Left cardiac atrium (tissue), 4 donors: ENCODE measurements at regions not wholly inside any gene's neighbourhood (a gene's known extent, or its start where the extent isn't known, plus 50 kb on each side); places are given as distances from the start of the nearest gene placed in this dataset.

ENCODE experiments used
- ATAC-seq, 2 donors: fragments of 200-7000 bp; cut with Tn5 transposase; one replicate each; pipeline ENCODE4 v1.9.1; 2020; ENCODE audit warnings: mild to moderate bottlenecking in 2 of 2, moderate library complexity in 2 of 2
- DNase-seq: peaks from one replicate; pipeline ENCODE4 v3.0.0-alpha.2; 2020
- intact Hi-C, 2 donors: fragments of 100-400 bp; cut with DNase I; formaldehyde crosslinking; loops; one replicate each; pipeline versions ENCODE4 v1.14.1 to v1.15.1; 2022 to 2023
- donor health status: DM: no; HTN: yes; CAD: no.
- donor health status: DM: no; HTN: yes; CAD: no; lungs with severe emphysema.
- donor health status: DM: yes; HTN: yes; CAD: no.
- donor health status: Dilated cardiomyopathy.

- intact Hi-C loops: no loop called here
- no peak for DNase-seq
- ATAC-seq: no peak
These were observed 83.6 kb downstream of the HPGD start for GRCh38 chr4:174438711-174439110.

GRCh38 chr4:174437749-174438148 is 84.5 kb downstream of the HPGD start:
- no peak for ATAC-seq
- intact Hi-C loops: no loop called here
- DNase-seq: no peak

- DNase-seq (no peak), ATAC-seq (peak in 1 of 2 donors; percentile 60)
- intact Hi-C loops: no loop called here
These were observed 85.0 kb downstream of the HPGD start for GRCh38 chr4:174437324-174437723.

GRCh38 chr4:174436377-174436776 is 85.9 kb downstream of the HPGD start:
- ATAC-seq (no peak), DNase-seq (no peak)
- intact Hi-C loops: no loop called here

DNA sequence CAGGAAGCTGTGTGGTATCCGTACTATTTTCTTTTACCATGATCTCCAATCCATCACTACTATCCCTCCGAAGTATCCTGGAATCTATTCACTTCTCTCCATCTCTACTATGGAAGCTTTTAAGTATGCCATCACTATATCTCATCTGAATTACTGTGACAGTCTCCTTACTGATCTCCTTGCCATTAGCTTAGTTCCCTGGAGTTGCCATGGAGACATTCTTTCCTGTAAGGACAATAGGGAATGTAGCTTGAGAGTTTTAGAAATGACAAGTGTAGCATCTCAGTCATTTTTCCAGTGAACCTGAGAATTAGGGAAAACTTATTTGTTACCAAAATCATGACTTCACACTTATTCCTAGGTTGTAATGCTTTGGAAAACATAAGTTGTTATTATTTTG is 86.3 kb downstream of the HPGD start:
- no peak for ATAC-seq
- no peak for DNase-seq
- intact Hi-C loops: no loop called here

- intact Hi-C loops: no loop called here
- ATAC-seq: no peak
- DNase-seq: no peak
These were observed 87.8 kb downstream of the HPGD start for GRCh38 chr4:174434455-174434854.

- intact Hi-C loops: no loop called here
- ATAC-seq (no peak), DNase-seq (no peak)
These were observed 91.7 kb downstream of the HPGD start for GRCh38 chr4:174430576-174430975.

GRCh38 chr4:174429701-174430410 is 92.4 kb downstream of the HPGD start:
- ATAC-seq (no peak), DNase-seq (no peak)
- intact Hi-C loops: no loop called here

- DNase-seq (no peak), ATAC-seq (no peak)
- intact Hi-C loops: no loop called here
These were observed 94.6 kb downstream of the HPGD start for GRCh38 chr4:174427571-174428140.

- intact Hi-C loops: no loop called here
- ATAC-seq: no peak
- no peak for DNase-seq
These were observed 96.6 kb downstream of the HPGD start for GRCh38 chr4:174425669-174426068.

- intact Hi-C loops: no loop called here
- ATAC-seq (peak in 1 of 2 donors; percentile 82), DNase-seq (peak; percentile 41)
These were observed 98.9 kb downstream of the HPGD start for GRCh38 chr4:174423257-174423944.

- intact Hi-C loops: no loop called here
- ATAC-seq (no peak), DNase-seq (no peak)
These were observed 99.4 kb downstream of the HPGD start for GRCh38 chr4:174422893-174423256.

GRCh38 chr4:174420316-174420715 is 102.0 kb downstream of the HPGD start:
- intact Hi-C loops: no loop called here
- ATAC-seq (no peak), DNase-seq (no peak)

- intact Hi-C loops: no loop called here
- no peak for ATAC-seq
These were observed 103.6 kb downstream of the HPGD start for GRCh38 chr4:174418640-174419212.

DNA sequence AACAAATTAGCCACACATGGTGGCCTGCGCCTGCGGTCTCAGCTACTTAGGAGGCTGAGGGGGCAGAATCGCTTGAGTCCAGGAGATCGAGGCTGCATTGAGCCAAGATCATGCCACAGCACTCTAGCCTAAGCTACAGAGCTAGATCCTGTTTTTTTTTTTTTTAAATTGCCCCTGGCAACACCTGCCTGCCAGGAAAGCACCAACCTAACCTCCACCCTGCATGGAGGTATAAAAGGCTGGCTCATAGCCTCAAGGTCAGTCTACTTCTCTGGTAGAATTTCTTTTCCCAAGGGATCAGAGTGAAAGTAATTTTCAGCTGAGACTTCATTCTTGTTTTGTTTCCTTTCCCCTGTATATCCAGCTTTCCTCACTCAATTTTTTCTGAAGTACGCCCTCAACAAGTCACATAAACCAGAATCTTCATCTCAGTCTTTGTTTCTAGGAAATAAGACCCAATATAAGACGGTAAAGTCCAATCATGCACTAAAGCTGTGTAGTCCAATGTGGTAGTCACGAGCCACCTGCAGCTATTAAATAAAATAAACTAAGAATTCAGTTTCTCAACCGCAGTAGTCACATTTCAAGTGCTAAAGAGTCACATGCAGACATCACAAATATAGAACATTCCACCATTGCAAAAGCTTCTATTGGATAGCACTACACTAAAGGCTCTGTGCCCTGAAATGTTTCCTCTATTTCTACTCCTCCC is 113.3 kb downstream of the HPGD start:
- intact Hi-C loops: no loop called here
- ATAC-seq: no peak
- DNase-seq: no peak

More at GRCh38 chr4:174418640-174419212, 103.6 kb downstream of the HPGD start:
- no peak for DNase-seq

- intact Hi-C loops: no loop called here
- peak in 1 of 2 donors; percentile 53 for ATAC-seq
- DNase-seq: no peak
These were observed 115.9 kb downstream of the HPGD start for GRCh38 chr4:174406383-174406782.

- intact Hi-C loops: no loop called here
- ATAC-seq: no peak
- no peak for DNase-seq
These were observed 116.4 kb downstream of the HPGD start for GRCh38 chr4:174405923-174406322.

DNA sequence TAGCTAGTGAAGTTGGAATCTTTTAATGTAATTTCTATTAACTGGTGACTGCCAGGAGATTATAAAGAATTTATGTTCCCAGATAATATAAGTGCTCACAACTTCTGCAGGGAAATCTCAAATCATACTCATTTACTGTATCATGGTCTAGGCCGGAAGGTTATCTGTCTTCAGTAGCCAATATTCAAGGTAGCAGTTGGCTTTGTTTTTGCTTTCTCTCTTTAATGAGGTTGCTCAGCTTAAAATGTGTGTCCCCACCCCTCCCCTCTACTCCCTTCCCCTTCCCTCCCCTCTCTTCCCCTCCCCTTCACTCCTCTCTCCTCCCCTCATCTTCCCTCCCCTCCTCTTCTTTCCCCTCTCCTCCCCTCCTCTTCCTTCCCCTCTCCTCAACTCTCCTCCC is 117.6 kb downstream of the HPGD start:
- DNase-seq: no peak
- intact Hi-C loops: no loop called here
- no peak for ATAC-seq

DNA sequence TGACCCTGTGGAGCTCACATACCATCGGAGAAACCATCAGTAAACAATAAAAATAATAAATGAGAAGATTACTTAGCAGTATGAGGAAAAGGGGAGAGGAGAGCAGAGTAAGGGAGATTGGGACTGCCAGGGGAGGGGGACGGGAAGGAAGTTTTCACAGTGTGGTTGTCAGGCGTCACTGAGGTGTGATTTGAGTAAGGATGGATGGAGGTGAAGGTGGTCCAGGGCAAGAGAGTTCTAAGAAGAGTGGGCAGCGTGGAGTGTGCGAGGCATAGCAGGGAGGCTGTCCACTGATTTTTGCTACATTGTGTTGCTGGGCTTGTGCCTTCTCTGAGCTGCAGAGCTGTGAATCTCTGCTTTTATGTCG is 119.1 kb downstream of the HPGD start:
- no peak for ATAC-seq
- intact Hi-C loops: no loop called here
- no peak for DNase-seq
